CD4-positive, alpha-beta T cell (primary cell): ENCODE measurements at regions not wholly inside any gene's neighbourhood (a gene's known extent, or its start where the extent isn't known, plus 50 kb on each side); places are given as distances from the start of the nearest gene placed in this dataset.

ENCODE experiments used
- ATAC-seq: fragments of 200-7000 bp; cut with Tn5 transposase; one replicate; pipeline ENCODE4 v1.10.0; 2022; ENCODE audit warnings: mild to moderate bottlenecking; ENCODE audit not compliant: poor library complexity
- CTCF ChIA-PET: fragments of 350-600 bp; sonication (Branson Sonifier 250); formaldehyde crosslinking; loops from one replicate; lab custom pipeline; 2021; ENCODE audit warnings: antibody characterized with exemption, inconsistent platforms; lab: Charles Lee
- POLR2A ChIA-PET: fragments of 350-600 bp; sonication (Branson Sonifier 250); formaldehyde crosslinking; loops from one replicate; lab custom pipeline; 2021; ENCODE audit warnings: antibody characterized with exemption, inconsistent platforms; lab: Charles Lee
- DNase-seq, 14 experiments: peaks; one replicate each; pipeline ENCODE4 v3.0.0-alpha.2; 2013 to 2020; ENCODE audit warnings: mixed read lengths in 2 of 14
- H3K27ac ChIP-seq, 2 donors: one replicate each; pipeline versions ENCODE4 v1.5.1 to v1.7.0; 2013; ENCODE audit warnings: low read length in 2 of 2, low read depth in 1 of 2, mild to moderate bottlenecking in 1 of 2
- H3K27me3 ChIP-seq, 2 experiments: 1 replicate in 1 of 2; 2 replicates in 1 of 2; pipeline versions ENCODE4 v1.6.1 to v1.7.0; 2013; ENCODE audit warnings: low read length in 2 of 2, control low read depth in 1 of 2, mild to moderate bottlenecking in 1 of 2, moderate library complexity in 1 of 2; ENCODE audit not compliant: insufficient read depth in 2 of 2, control insufficient read depth in 1 of 2
- H3K36me3 ChIP-seq: one replicate; pipeline ENCODE4 v1.6.1; 2013; ENCODE audit warnings: low read length, control low read depth; ENCODE audit not compliant: insufficient read depth
- H3K4me1 ChIP-seq: one replicate; pipeline ENCODE4 v1.6.1; 2013; ENCODE audit warnings: low read length, control low read depth; ENCODE audit not compliant: insufficient read depth
- H3K4me3 ChIP-seq: one replicate; pipeline ENCODE4 v1.5.1; 2013; ENCODE audit warnings: mild to moderate bottlenecking, low read length, moderate library complexity
- H3K9me3 ChIP-seq, 2 experiments: 1 replicate in 1 of 2; 2 replicates in 1 of 2; pipeline versions ENCODE4 v1.6.1 to v1.7.0; 2013; ENCODE audit warnings: low read length in 2 of 2, mild to moderate bottlenecking in 2 of 2, control low read depth in 1 of 2, moderate library complexity in 1 of 2; ENCODE audit not compliant: control insufficient read depth in 1 of 2, insufficient read depth in 1 of 2
- H3K27ac Mint-ChIP-seq: one replicate; pipeline ENCODE4 v1.8.0; 2020; ENCODE audit warnings: mixed read lengths
- H3K27me3 Mint-ChIP-seq: one replicate; pipeline ENCODE4 v1.8.0; 2021; ENCODE audit warnings: mixed read lengths
- H3K36me3 Mint-ChIP-seq: one replicate; pipeline ENCODE4 v1.8.0; 2021; ENCODE audit warnings: low read depth, mixed read lengths
- H3K4me1 Mint-ChIP-seq: one replicate; pipeline ENCODE4 v1.8.0; 2021; ENCODE audit warnings: low read depth, mixed read lengths
- H3K4me3 Mint-ChIP-seq: one replicate; pipeline ENCODE4 v1.8.0; 2020; ENCODE audit warnings: mild to moderate bottlenecking, mixed read lengths
- H3K9me3 Mint-ChIP-seq: one replicate; pipeline ENCODE4 v1.8.0; 2020; ENCODE audit warnings: mixed read lengths
- intact Hi-C, 2 experiments: fragments of 100-400 bp; cut with DNase I in 1 of 2; cut with micrococcal nuclease in 1 of 2; formaldehyde crosslinking; loops; one replicate each; pipeline versions ENCODE4 v1.15.1 to v1.9.0; 2023 to 2025; cut with DNase I, micrococcal nuclease
- TF ChIP-seq, protein P1 (sequence below): fragments of 200-600 bp; IDR thresholded peaks from one replicate; pipeline ENCODE4 v1.8.0; 2022; ENCODE audit warnings: antibody characterized with exemption, mild to moderate bottlenecking

DNA sequence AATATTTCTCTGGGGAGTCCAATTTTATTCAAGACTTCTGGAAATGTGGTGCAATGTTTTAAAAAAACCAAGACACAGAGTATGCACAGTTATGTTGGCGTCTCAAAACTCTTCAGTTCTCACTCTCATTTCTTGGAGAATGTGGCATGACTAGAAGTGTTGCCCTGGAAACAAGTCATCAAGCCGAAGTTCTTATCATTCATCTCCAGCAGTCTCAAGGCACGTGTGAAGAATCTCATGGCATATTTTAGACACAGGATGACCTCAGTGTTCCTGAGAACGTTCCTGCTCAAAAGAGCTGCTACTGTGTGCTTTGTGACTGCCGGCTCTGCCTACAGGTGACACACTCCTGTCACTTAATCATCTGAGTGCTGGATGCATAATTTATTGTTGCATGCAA is 147.4 kb upstream of the IRX4 start:
- intact Hi-C loops = no loop called here
- ATAC-seq = no peak
- no peak overlapping the region for H3K4me3 ChIP-seq

DNA sequence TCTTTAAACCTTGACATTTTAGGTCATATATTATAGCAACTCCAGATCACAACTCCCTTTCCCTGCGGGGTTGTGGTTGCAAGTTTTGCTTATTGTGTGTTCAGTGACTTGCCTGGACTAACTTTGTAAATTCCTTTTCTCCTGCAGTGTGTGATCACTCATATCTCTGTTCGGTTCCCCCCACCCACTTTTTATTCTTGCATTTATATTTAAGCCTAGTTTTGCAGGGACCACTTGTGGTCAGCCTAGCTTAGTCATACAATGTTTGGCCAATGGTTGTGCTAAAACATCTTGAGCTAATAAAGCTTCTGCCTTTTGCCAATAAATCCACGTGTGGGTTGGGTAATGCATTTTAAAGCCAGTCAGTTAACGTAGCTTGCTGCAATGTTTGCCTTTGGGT is 146.5 kb upstream of the IRX4 start:
- ATAC-seq = no peak
- H3K9me3 ChIP-seq = no peaks in the 10 kb centered on the region
- no peaks in the 10 kb centered on the region for H3K9me3 Mint-ChIP-seq
- intact Hi-C loops = no loop called here
- no peaks in the 10 kb centered on the region for H3K4me1 ChIP-seq
- no peaks in the 10 kb centered on the region for H3K4me1 Mint-ChIP-seq
- no peak overlapping the region for H3K4me3 Mint-ChIP-seq
- ChIA-PET POLR2A (no interaction called here), CTCF (no interaction called here)
- H3K27me3 ChIP-seq = peaks cover 12 to 19% of the 10 kb centered on the region in 2 experiments
- no peak overlapping the region for H3K27ac ChIP-seq
- H3K27me3 Mint-ChIP-seq = peaks cover 71% of the 10 kb centered on the region
- DNase-seq = no peak
- H3K4me3 ChIP-seq = no peak overlapping the region
- no peak overlapping the region for H3K27ac Mint-ChIP-seq
- H3K36me3 Mint-ChIP-seq = no peaks in the 10 kb centered on the region
- no peaks in the 10 kb centered on the region for H3K36me3 ChIP-seq
- TF ChIP-seq, protein P1, sequence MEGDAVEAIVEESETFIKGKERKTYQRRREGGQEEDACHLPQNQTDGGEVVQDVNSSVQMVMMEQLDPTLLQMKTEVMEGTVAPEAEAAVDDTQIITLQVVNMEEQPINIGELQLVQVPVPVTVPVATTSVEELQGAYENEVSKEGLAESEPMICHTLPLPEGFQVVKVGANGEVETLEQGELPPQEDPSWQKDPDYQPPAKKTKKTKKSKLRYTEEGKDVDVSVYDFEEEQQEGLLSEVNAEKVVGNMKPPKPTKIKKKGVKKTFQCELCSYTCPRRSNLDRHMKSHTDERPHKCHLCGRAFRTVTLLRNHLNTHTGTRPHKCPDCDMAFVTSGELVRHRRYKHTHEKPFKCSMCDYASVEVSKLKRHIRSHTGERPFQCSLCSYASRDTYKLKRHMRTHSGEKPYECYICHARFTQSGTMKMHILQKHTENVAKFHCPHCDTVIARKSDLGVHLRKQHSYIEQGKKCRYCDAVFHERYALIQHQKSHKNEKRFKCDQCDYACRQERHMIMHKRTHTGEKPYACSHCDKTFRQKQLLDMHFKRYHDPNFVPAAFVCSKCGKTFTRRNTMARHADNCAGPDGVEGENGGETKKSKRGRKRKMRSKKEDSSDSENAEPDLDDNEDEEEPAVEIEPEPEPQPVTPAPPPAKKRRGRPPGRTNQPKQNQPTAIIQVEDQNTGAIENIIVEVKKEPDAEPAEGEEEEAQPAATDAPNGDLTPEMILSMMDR = no peak

More for the DNA sequence above, 147.4 kb upstream of the IRX4 start:
- ChIA-PET CTCF (no interaction called here), POLR2A (no interaction called here)
- Histone ChIP-seq H3K9me3 (no peaks in the 10 kb centered on the region), H3K27me3 (peaks cover 18 to 28% of the 10 kb centered on the region in 2 experiments), H3K27ac (no peak overlapping the region), H3K4me1 (no peaks in the 10 kb centered on the region), H3K36me3 (no peaks in the 10 kb centered on the region)
- Mint-ChIP-seq H3K27ac (no peak overlapping the region), H3K27me3 (peaks cover 75% of the 10 kb centered on the region), H3K9me3 (no peaks in the 10 kb centered on the region), H3K4me1 (no peaks in the 10 kb centered on the region), H3K36me3 (no peaks in the 10 kb centered on the region), H3K4me3 (no peak overlapping the region)
- no peak for DNase-seq
- TF ChIP-seq, protein P1 = no peak

DNA sequence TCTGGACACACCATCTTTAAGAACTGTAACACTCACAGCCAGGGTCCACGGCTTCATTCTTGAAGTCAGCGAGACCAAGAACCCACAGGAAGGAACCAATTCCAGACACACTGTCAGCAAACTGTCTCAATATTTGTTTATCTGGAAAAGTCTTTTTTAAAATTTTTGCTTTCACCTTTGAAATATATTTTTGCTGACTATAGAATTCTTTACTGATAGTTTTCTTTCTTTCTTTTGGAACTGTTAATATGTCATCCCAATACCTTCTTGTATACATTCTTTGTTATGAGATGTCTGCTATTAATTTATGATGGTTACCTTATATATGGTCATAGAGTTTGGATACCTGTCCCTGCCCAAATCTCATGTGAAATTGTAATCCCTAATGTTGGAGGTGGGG is 145.1 kb upstream of the IRX4 start:
- CTCF ChIA-PET = no interaction called here

More for the DNA sequence above, 145.1 kb upstream of the IRX4 start:
- no peaks in the 10 kb centered on the region for H3K36me3 ChIP-seq
- ATAC-seq (no peak), DNase-seq (no peak)
- no peak overlapping the region for H3K4me3 Mint-ChIP-seq
- no peaks in the 10 kb centered on the region for H3K9me3 Mint-ChIP-seq
- H3K27me3 ChIP-seq = peaks cover 9 to 13% of the 10 kb centered on the region in 2 experiments
- intact Hi-C loops = no loop called here
- H3K4me1 Mint-ChIP-seq = no peaks in the 10 kb centered on the region
- H3K9me3 ChIP-seq = no peaks in the 10 kb centered on the region
- H3K36me3 Mint-ChIP-seq = no peaks in the 10 kb centered on the region
- H3K27me3 Mint-ChIP-seq = peaks cover 65% of the 10 kb centered on the region
- no peak overlapping the region for H3K27ac ChIP-seq
- TF ChIP-seq, protein P1 = no peak
- H3K27ac Mint-ChIP-seq = no peak overlapping the region
- no peaks in the 10 kb centered on the region for H3K4me1 ChIP-seq
- no peak overlapping the region for H3K4me3 ChIP-seq
- POLR2A ChIA-PET = no interaction called here
